ENCODE measurements at regions not wholly inside any gene's neighbourhood (a gene's known extent, or its start where the extent isn't known, plus 50 kb on each side); places are given as distances from the start of the nearest gene placed in this dataset.

- Mint-ChIP-seq H3K27ac (no peak overlapping the region), H3K4me1 (no peaks in the 10 kb centered on the region), H3K36me3 (ENCODE audit: insufficient read depth in 1 of 3, low read depth in 3 of 3) (no peaks in the 10 kb centered on the region; a peak in 1 of 7 replicates), H3K4me3 (no peak overlapping the region), H3K9me3 (no peaks in the 10 kb centered on the region), H3K27me3 (ENCODE audit: low read depth) (no peaks in the 10 kb centered on the region; the same call in 1 of the 2 replicates)
- no peaks in the 10 kb centered on the region for H3K79me1 ChIP-seq (ENCODE audit: insufficient read depth, low read depth, low read length, poor library complexity, severe bottlenecking)
- no peak overlapping the region for H2AK5ac ChIP-seq (ENCODE audit: insufficient read length, low read length)
- no peak overlapping the region for H4K91ac ChIP-seq (ENCODE audit: insufficient read length, low read depth, low read length)
- H3K14ac ChIP-seq (ENCODE audit: insufficient read depth, low read length) = no peak overlapping the region
- no peaks in the 10 kb centered on the region for H3K4me1 ChIP-seq (ENCODE audit: insufficient read depth, low read length)
- H4K20me1 ChIP-seq (ENCODE audit: control insufficient read depth, insufficient read depth, insufficient read length) = no peaks in the 10 kb centered on the region
- no peak overlapping the region for H2BK20ac ChIP-seq (ENCODE audit: low read depth, low read length, poor library complexity, severe bottlenecking)
- WGBS (ENCODE audit: extremely low coverage, insufficient read length, low lambda C conversion rate) = no CpG with 5 or more reads among the region's 1 CpG
- no peak for DNase-seq
- no peak overlapping the region for H2BK15ac ChIP-seq (ENCODE audit: low read depth, low read length)
- H2AFZ ChIP-seq (ENCODE audit: low read length) = no peak overlapping the region
- TF ChIP-seq CTCF (conservative IDR thresholded peaks at IDR 0.05) = no peak
- H4K5ac ChIP-seq (ENCODE audit: insufficient read length, low read depth, low read length) = no peak overlapping the region
- no peak overlapping the region for H3K4ac ChIP-seq (ENCODE audit: low read depth, low read length)
- H3K23me2 ChIP-seq (ENCODE audit: insufficient read length, low read depth, low read length, poor library complexity, severe bottlenecking) = no peaks in the 10 kb centered on the region
- no peaks in the 10 kb centered on the region for H3K27me3 ChIP-seq (ENCODE audit: insufficient read depth, low read length)
- H2BK5ac ChIP-seq (ENCODE audit: insufficient read length, low read length) = no peak overlapping the region
- no peaks in the 10 kb centered on the region for H3K79me2 ChIP-seq (ENCODE audit: insufficient read depth, low read length)
- H2BK12ac ChIP-seq (ENCODE audit: insufficient read length, low read depth, low read length) = no peak overlapping the region
- H3K9ac ChIP-seq (ENCODE audit: extremely low read depth, insufficient read length, low read length) = no peak overlapping the region
- H3K18ac ChIP-seq (ENCODE audit: insufficient read length, low read depth, low read length) = no peak overlapping the region
- H3T11ph ChIP-seq (ENCODE audit: low read length) = no peak overlapping the region
- no peak overlapping the region for H4K8ac ChIP-seq (replicated peaks; ENCODE audit: insufficient read length, low read depth, low read length)
- H3K23ac ChIP-seq (ENCODE audit: insufficient read length, low read depth, low read length) = no peak overlapping the region
- H3K27ac ChIP-seq (ENCODE audit: insufficient read length, low read depth, low read length) = no peak overlapping the region
- no peak overlapping the region for H3K56ac ChIP-seq (ENCODE audit: insufficient read length, low read depth, low read length)
- no peak overlapping the region for H2BK120ac ChIP-seq (ENCODE audit: low read depth, low read length, poor library complexity, severe bottlenecking)
- H3K9me3 ChIP-seq (ENCODE audit: control insufficient read depth, low read depth, low read length) = no peaks in the 10 kb centered on the region
- no peak overlapping the region for H3K4me2 ChIP-seq (ENCODE audit: insufficient read depth, insufficient read length, low read length)
Observed at GRCh38 chr12:89983622-89984021, 275.0 kb upstream of the ATP2B1 start.

All from H9 (cell line).